Dedifferentiated amniotic fluid mesenchymal stem cell (primary cell): ENCODE measurements at regions not wholly inside any gene's neighbourhood (a gene's known extent, or its start where the extent isn't known, plus 50 kb on each side); places are given as distances from the start of the nearest gene placed in this dataset.

Experiments
- DNase-seq: peaks from one replicate; pipeline ENCODE4 v3.0.0-alpha.2; 2016; ENCODE audit errors: extremely low spot score

GRCh38 chr16:6284731-6285130 is 1047.9 kb upstream of the RBFOX1 start:
- DNase-seq: no peak

GRCh38 chr16:6281994-6282393 is 1050.7 kb upstream of the RBFOX1 start:
- DNase-seq: no peak

- no peak for DNase-seq
These were observed 1051.4 kb upstream of the RBFOX1 start for GRCh38 chr16:6281274-6281673.

- DNase-seq: no peak
These were observed 1052.6 kb upstream of the RBFOX1 start for GRCh38 chr16:6280055-6280454.

- no peak for DNase-seq
These were observed 1053.4 kb upstream of the RBFOX1 start for GRCh38 chr16:6279286-6279685.

DNA sequence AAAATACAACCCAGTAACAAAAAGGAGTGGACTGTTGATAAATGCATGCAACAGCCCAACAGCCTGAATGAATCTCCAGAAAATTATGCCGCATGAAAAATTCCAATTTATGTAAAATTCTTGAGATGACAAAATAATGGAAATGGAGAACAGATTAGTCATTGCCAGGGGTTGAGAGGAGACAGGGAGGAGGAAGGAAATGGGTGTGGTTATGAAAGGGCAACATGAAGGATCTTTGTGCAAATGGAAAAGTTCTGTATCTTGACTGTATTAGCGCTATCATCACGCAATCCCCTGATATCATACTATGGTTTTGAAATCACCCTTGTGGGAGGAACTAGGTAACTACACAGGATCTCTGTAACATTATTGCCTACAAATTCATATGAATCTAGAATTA is 1058.3 kb upstream of the RBFOX1 start:
- no peak for DNase-seq

- DNase-seq: no peak
These were observed 1065.0 kb upstream of the RBFOX1 start for GRCh38 chr16:6267682-6268081.

- no peak for DNase-seq
These were observed 1065.9 kb upstream of the RBFOX1 start for GRCh38 chr16:6266703-6267102.

GRCh38 chr16:6265968-6266367 is 1066.7 kb upstream of the RBFOX1 start:
- no peak for DNase-seq

DNA sequence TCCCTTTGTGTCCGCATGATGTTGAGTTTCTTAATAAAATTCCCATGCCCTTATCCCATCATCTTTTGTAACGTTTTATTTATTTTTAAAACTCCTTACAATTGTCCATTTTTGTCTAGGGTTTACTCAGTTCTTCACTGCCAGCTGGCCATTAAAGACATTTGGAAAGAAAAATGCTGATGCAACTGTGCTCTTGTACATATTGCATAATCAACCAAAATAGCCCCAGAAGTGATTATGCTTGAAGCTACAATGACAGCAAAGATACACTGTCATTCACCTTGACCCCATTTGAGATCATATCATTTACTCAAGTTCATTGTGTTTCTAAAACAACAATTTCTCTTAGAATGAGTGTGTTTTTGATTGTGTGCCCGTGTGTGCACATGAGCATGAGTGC is 1074.6 kb upstream of the RBFOX1 start:
- no peak for DNase-seq

DNA sequence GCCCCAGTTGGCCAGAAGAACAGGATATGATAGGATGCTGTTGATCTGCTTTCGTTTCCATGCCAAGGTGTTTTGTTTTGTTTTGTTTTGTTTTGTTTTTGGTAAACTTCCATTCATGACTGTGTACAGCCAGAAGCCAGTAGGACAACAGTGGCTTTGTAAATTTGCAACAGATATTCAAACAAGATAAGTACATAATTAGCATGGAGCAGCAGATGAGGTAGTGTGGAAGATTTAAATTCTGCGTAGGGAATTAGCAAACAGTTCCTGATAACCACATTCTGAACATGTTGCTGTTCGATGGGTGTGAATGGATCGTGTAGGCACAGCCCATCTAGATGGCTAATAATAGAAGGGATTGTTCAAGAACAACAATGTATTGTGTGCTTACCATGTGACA is 1080.1 kb upstream of the RBFOX1 start:
- no peak for DNase-seq

GRCh38 chr16:6250511-6250910 is 1082.1 kb upstream of the RBFOX1 start:
- DNase-seq: no peak

DNA sequence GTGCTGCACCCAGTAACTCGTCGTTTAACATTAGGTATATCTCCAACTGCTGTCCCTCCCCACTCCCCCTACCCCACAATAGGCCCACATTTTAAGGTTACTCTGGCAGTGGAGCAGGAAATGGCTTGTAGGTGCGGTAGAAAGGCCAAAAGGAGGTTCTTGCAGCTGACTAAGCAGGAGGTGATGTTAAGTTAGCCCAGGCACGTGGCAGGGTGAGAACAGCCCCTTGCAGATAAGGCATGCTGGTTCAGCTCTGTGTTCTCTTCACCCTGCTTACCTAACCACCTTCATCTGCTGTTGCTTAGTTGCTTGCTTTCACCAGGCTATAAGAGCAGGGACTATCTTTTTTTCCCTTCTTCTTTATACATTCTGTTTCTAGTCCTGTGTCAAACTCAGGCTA is 1082.8 kb upstream of the RBFOX1 start:
- no peak for DNase-seq

DNA sequence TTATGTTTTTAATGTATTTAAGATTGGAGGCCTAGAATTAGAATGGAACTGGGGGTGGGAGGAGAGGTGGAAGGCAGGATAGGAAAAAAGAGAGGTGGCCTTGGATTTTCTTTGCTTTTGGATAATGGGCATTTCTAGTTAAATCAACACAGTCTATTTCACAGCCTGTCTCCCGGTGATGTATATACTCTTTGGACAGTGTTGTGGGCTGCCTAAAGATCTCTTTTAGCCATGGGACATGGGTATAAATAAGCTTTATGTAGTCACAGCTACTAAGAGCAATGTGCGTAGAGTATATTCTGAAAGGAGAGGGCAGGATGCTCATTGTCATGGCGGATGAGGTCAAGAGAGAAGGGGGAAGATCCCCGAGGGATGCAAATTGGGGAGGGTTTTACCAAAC is 1084.4 kb upstream of the RBFOX1 start:
- DNase-seq: no peak

GRCh38 chr16:6247775-6248174 is 1084.9 kb upstream of the RBFOX1 start:
- DNase-seq: no peak

- no peak for DNase-seq
These were observed 1085.5 kb upstream of the RBFOX1 start for GRCh38 chr16:6247150-6247549.

DNA sequence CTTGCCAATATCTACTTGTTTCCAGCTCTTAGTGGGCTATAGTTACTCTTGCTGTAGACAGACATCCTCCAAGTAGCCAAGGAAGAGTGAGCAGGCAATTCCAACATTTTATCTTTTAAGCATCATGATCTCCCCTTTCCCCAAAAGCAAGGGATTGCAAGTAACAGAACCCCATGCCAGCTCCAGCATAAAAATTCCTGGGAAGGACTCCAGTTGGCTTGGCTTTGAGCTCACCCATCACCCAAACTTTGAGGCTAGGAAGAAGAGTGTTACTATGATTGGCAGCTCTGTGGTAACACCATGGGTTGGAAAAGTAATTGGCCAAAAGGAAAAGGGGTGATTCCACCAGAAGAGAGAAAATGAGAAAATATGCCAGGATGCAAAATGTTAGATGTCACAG is 1086.4 kb upstream of the RBFOX1 start:
- DNase-seq: no peak

- no peak for DNase-seq
These were observed 1100.6 kb upstream of the RBFOX1 start for GRCh38 chr16:6232056-6232455.

DNA sequence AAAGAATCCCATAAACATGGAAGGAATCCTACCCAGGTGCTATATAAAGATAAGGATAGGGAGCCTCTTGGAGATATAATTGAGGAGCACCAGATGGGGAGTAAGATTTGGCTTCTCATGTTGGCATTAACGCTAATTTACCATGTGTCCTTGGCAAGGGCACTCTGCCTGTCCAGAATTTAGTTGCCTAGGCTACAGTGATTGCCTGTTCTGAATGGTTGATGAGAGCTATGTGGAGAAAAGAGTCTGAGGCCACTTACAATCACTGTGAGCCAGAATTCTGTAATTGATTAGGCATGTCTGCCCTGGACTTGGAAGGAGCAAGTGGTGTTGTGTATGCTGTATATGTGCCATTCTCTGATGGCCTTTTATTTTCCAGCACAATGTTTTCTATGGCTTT is 1101.2 kb upstream of the RBFOX1 start:
- DNase-seq: no peak

- DNase-seq: no peak
These were observed 1103.5 kb upstream of the RBFOX1 start for GRCh38 chr16:6229186-6229585.

- no peak for DNase-seq
These were observed 1113.8 kb upstream of the RBFOX1 start for GRCh38 chr16:6218855-6219254.

- no peak for DNase-seq
These were observed 1115.8 kb upstream of the RBFOX1 start for GRCh38 chr16:6216836-6217235.

DNA sequence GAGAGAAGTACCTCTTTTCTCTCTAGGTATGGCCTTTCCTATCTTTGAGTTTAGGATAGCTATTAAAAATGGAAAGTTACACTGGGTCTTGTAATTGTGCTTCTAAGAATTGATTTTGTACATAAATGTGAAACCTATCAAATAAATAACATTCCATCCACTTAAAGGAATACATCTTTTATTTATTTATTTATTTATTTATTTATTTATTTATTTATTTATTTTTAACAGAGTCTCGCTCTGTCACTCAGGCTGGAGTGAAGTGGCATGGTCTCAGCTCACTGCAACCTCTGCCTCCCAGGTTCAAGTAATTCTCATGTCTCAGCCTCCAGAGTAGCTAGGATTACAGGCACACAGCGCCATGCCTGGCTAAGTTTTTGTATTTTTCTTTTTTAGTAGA is 1114.0 kb upstream of the EEF2KMT start:
- no peak for DNase-seq

GRCh38 chr16:6209355-6209930 is 1111.8 kb upstream of the EEF2KMT start:
- no peak for DNase-seq

GRCh38 chr16:6207580-6207979 is 1110.0 kb upstream of the EEF2KMT start:
- DNase-seq: no peak
